ENCODE measurements at regions not wholly inside any gene's neighbourhood (a gene's known extent, or its start where the extent isn't known, plus 50 kb on each side); places are given as distances from the start of the nearest gene placed in this dataset.
A peak's percentile ranks its signal among the peaks of the same experiment; 100 is the strongest.

DNA sequence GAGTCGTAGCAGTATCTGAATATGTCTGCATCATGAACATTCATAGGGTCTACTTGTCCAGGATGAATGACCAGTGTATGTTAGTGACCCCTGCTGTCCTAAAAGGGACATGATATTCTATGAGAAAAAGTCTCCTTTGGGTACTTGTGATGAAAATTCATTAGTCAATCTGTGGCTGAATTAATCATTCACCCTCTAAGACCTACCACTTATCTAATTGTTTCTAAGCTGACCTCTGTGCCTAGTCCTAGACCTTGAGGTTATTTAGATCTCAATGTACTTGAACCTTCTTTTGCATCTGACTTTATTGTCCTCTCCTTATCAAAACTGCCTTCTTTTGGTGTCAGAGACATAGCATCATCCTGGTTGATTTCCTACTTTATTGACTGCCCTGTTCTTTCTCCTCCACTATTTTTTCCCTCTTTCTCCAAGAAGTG is 799.3 kb downstream of the DIPK2A start:
- no peak for TF ChIP-seq EZH2 (IDR thresholded peaks at IDR 0.05; ENCODE audit: insufficient read depth, low read length)
- TF ChIP-seq, protein P1, sequence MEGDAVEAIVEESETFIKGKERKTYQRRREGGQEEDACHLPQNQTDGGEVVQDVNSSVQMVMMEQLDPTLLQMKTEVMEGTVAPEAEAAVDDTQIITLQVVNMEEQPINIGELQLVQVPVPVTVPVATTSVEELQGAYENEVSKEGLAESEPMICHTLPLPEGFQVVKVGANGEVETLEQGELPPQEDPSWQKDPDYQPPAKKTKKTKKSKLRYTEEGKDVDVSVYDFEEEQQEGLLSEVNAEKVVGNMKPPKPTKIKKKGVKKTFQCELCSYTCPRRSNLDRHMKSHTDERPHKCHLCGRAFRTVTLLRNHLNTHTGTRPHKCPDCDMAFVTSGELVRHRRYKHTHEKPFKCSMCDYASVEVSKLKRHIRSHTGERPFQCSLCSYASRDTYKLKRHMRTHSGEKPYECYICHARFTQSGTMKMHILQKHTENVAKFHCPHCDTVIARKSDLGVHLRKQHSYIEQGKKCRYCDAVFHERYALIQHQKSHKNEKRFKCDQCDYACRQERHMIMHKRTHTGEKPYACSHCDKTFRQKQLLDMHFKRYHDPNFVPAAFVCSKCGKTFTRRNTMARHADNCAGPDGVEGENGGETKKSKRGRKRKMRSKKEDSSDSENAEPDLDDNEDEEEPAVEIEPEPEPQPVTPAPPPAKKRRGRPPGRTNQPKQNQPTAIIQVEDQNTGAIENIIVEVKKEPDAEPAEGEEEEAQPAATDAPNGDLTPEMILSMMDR (IDR thresholded peaks at IDR 0.05; ENCODE audit: insufficient read depth, low read depth, low read length), result peak; percentile 34
- H3K27ac ChIP-seq (ENCODE audit: low read depth, low read length), result no peak overlapping the region
- H3K9me3 ChIP-seq (ENCODE audit: insufficient read depth, low read depth, low read length), result no peaks in the 10 kb centered on the region
- H3K27me3 ChIP-seq (ENCODE audit: insufficient read depth, low read length), result no peaks in the 10 kb centered on the region
- H4K20me1 ChIP-seq (ENCODE audit: insufficient read depth, low read length), result no peaks in the 10 kb centered on the region
- Mint-ChIP-seq H3K4me1 (ENCODE audit: low read depth, unreplicated experiment) (no peaks in the 10 kb centered on the region), H3K9me3 (ENCODE audit: unreplicated experiment) (no peaks in the 10 kb centered on the region), H3K27ac (ENCODE audit: unreplicated experiment) (no peak overlapping the region), H3K27me3 (ENCODE audit: low read depth, unreplicated experiment) (no peaks in the 10 kb centered on the region), H3K36me3 (ENCODE audit: low read depth, unreplicated experiment) (no peaks in the 10 kb centered on the region), H3K4me3 (ENCODE audit: unreplicated experiment) (no peak overlapping the region)
- no peak overlapping the region for H3K4me3 ChIP-seq (ENCODE audit: insufficient read depth, low read depth, low read length)
- no peaks in the 10 kb centered on the region for H3K36me3 ChIP-seq (ENCODE audit: insufficient read depth, low read length)
- FAIRE-seq (peak; percentile 45), DNase-seq (ENCODE audit: low read depth) (peak; percentile 12)
- no peaks in the 10 kb centered on the region for H3K79me2 ChIP-seq (ENCODE audit: insufficient read depth, low read length)
- no peak overlapping the region for H2AFZ ChIP-seq (ENCODE audit: low read depth, low read length)
- no peak overlapping the region for H3K4me2 ChIP-seq (ENCODE audit: low read length)
- H3K4me1 ChIP-seq (ENCODE audit: insufficient read depth, low read length), result no peaks in the 10 kb centered on the region
- no peak overlapping the region for H3K9ac ChIP-seq (ENCODE audit: low read length)

DNA sequence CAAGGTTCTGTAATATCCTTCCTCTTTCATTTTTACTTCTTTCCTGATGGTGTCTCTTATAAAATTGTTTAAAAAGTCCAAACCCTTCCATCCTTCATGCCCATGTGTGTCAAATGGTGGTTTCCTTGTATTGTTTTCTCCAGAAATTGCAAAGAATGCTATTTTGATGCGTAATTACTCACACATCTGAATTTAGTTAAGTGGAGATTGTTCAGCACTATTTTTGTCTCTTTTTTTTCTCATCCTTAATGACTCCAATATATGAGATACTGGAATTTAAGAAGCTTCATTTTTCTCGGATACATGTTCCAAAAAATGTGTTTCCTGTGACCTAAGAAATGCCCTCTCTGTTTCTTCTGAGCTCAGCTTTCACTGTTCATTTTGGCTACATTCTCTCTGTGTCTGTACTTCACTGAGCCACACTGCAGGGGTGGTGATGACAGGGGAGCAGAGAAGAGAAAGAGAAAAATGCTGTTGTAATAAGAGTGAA is 799.8 kb downstream of the DIPK2A start:
- H3K27ac Mint-ChIP-seq (ENCODE audit: unreplicated experiment), result no peak overlapping the region
- no peak for DNase-seq (ENCODE audit: low read depth)
- peak overlapping the region; percentile 35 for H2AFZ ChIP-seq (ENCODE audit: low read depth, low read length)
- FAIRE-seq, result no peak
- no peaks in the 10 kb centered on the region for H3K4me1 Mint-ChIP-seq (ENCODE audit: low read depth, unreplicated experiment)
- H4K20me1 ChIP-seq (ENCODE audit: insufficient read depth, low read length), result no peaks in the 10 kb centered on the region
- no peaks in the 10 kb centered on the region for H3K4me1 ChIP-seq (ENCODE audit: insufficient read depth, low read length)
- no peaks in the 10 kb centered on the region for H3K79me2 ChIP-seq (ENCODE audit: insufficient read depth, low read length)
- TF ChIP-seq, protein P1 (IDR thresholded peaks at IDR 0.05; ENCODE audit: insufficient read depth, low read depth, low read length), result no peak
- TF ChIP-seq EZH2 (IDR thresholded peaks at IDR 0.05; ENCODE audit: insufficient read depth, low read length), result no peak
- H3K27me3 ChIP-seq (ENCODE audit: insufficient read depth, low read length), result no peaks in the 10 kb centered on the region
- no peak overlapping the region for H3K4me3 Mint-ChIP-seq (ENCODE audit: unreplicated experiment)
- no peaks in the 10 kb centered on the region for H3K27me3 Mint-ChIP-seq (ENCODE audit: low read depth, unreplicated experiment)
- no peaks in the 10 kb centered on the region for H3K36me3 Mint-ChIP-seq (ENCODE audit: low read depth, unreplicated experiment)
- H3K4me2 ChIP-seq (ENCODE audit: low read length), result no peak overlapping the region
- H3K9ac ChIP-seq (ENCODE audit: low read length), result no peak overlapping the region
- no peak overlapping the region for H3K4me3 ChIP-seq (ENCODE audit: insufficient read depth, low read depth, low read length)
- no peaks in the 10 kb centered on the region for H3K9me3 ChIP-seq (ENCODE audit: insufficient read depth, low read depth, low read length)
- H3K9me3 Mint-ChIP-seq (ENCODE audit: unreplicated experiment), result no peaks in the 10 kb centered on the region
- no peaks in the 10 kb centered on the region for H3K36me3 ChIP-seq (ENCODE audit: insufficient read depth, low read length)
- H3K27ac ChIP-seq (ENCODE audit: low read depth, low read length), result no peak overlapping the region

GRCh38 chr3:144772372-144772771 is 800.7 kb downstream of the DIPK2A start:
- no peak overlapping the region for H3K27ac Mint-ChIP-seq (ENCODE audit: unreplicated experiment)
- no peaks in the 10 kb centered on the region for H3K27me3 Mint-ChIP-seq (ENCODE audit: low read depth, unreplicated experiment)

More at GRCh38 chr3:144772372-144772771, 800.7 kb downstream of the DIPK2A start:
- H3K79me2 ChIP-seq (ENCODE audit: insufficient read depth, low read length), result no peaks in the 10 kb centered on the region
- no peaks in the 10 kb centered on the region for H3K36me3 Mint-ChIP-seq (ENCODE audit: low read depth, unreplicated experiment)
- H4K20me1 ChIP-seq (ENCODE audit: insufficient read depth, low read length), result no peaks in the 10 kb centered on the region
- no peaks in the 10 kb centered on the region for H3K36me3 ChIP-seq (ENCODE audit: insufficient read depth, low read length)
- no peak overlapping the region for H3K4me3 Mint-ChIP-seq (ENCODE audit: unreplicated experiment)
- no peak overlapping the region for H3K4me3 ChIP-seq (ENCODE audit: insufficient read depth, low read depth, low read length)
- H3K9me3 Mint-ChIP-seq (ENCODE audit: unreplicated experiment), result no peaks in the 10 kb centered on the region
- H3K27ac ChIP-seq (ENCODE audit: low read depth, low read length), result no peak overlapping the region
- no peaks in the 10 kb centered on the region for H3K4me1 ChIP-seq (ENCODE audit: insufficient read depth, low read length)
- no peak overlapping the region for H3K4me2 ChIP-seq (ENCODE audit: low read length)
- H2AFZ ChIP-seq (ENCODE audit: low read depth, low read length), result no peak overlapping the region
- TF ChIP-seq, protein P1 (IDR thresholded peaks at IDR 0.05; ENCODE audit: insufficient read depth, low read depth, low read length), result no peak
- no peak for TF ChIP-seq EZH2 (IDR thresholded peaks at IDR 0.05; ENCODE audit: insufficient read depth, low read length)
- H3K27me3 ChIP-seq (ENCODE audit: insufficient read depth, low read length), result no peaks in the 10 kb centered on the region
- no peak for FAIRE-seq
- no peak overlapping the region for H3K9ac ChIP-seq (ENCODE audit: low read length)
- no peaks in the 10 kb centered on the region for H3K9me3 ChIP-seq (ENCODE audit: insufficient read depth, low read depth, low read length)
- no peaks in the 10 kb centered on the region for H3K4me1 Mint-ChIP-seq (ENCODE audit: low read depth, unreplicated experiment)
- no peak for DNase-seq (ENCODE audit: low read depth)

All from astrocyte (in vitro differentiated cells and primary cell).